Esophagus squamous epithelium (tissue), 5 donors: ENCODE measurements at regions not wholly inside any gene's neighbourhood (a gene's known extent, or its start where the extent isn't known, plus 50 kb on each side); places are given as distances from the start of the nearest gene placed in this dataset.

Experiments used
- DNase-seq: peaks from one replicate; lab custom pipeline; 2025; lab: John Stamatoyannopoulos, UW
- H3K27ac ChIP-seq, 4 donors: fragments of 200-600 bp; sonication (generic); one replicate each; pipeline ENCODE4 v1.5.1; 2016 to 2019; ENCODE audit warnings: mild to moderate bottlenecking in 1 of 4
- H3K27me3 ChIP-seq, 4 donors: fragments of 200-600 bp; sonication (generic); 1 replicate in 3 of 4; 2 replicates in 1 of 4; pipeline versions ENCODE4 v1.5.1 to v1.6.0; 2017 to 2021; ENCODE audit warnings: antibody characterized with exemption in 1 of 4
- H3K36me3 ChIP-seq, 3 donors: fragments of 200-600 bp; sonication (generic); one replicate each; pipeline ENCODE4 v1.5.1; 2016 to 2019
- H3K4me1 ChIP-seq, 3 donors: fragments of 200-600 bp; sonication (generic); one replicate each; pipeline ENCODE4 v1.5.1; 2017 to 2019
- H3K4me3 ChIP-seq, 4 donors: fragments of 200-600 bp; sonication (generic); 1 replicate in 3 of 4; 2 replicates in 1 of 4; pipeline ENCODE4 v1.5.1; 2016 to 2019; ENCODE audit warnings: mild to moderate bottlenecking in 2 of 4, moderate library complexity in 1 of 4
- H3K9me3 ChIP-seq, 3 donors: fragments of 200-600 bp; sonication (generic); one replicate each; pipeline ENCODE4 v1.5.1; 2016 to 2019
- POLR2A ChIP-seq, 4 donors: fragments of 450-650 bp; IDR thresholded peaks; one replicate each; pipeline ENCODE4 v1.6.1; 2017; ENCODE audit warnings: antibody characterized with exemption in 4 of 4, mild to moderate bottlenecking in 4 of 4, moderate library complexity in 3 of 4
- WGBS, 2 donors: methylation state at CpG; one replicate each; pipeline ENCODE4 v1.1.5; 2018; 5-methylcytosine and 5-hydroxymethylcytosine counted together
- intact Hi-C: fragments of 100-400 bp; cut with DNase I; formaldehyde crosslinking; loops from one replicate; pipeline ENCODE4 v1.15.0; 2022
- TF ChIP-seq, protein P1 (sequence below), 6 experiments: fragments of 450-650 bp in 4 of 6; fragments of 200-600 bp in 2 of 6; sonication (generic) in 2 of 6; IDR thresholded peaks; one replicate each; pipeline ENCODE4 v1.5.1; 2016 to 2019; ENCODE audit warnings: antibody characterized with exemption in 6 of 6, mild to moderate bottlenecking in 4 of 6, moderate library complexity in 4 of 6
- donor health status: DM: yes; HTN: yes; CAD: no.

- Histone ChIP-seq H3K36me3 (no peaks in the 10 kb centered on the region), H3K9me3 (no peaks in the 10 kb centered on the region), H3K27me3 (no peaks in the 10 kb centered on the region), H3K4me3 (no peak overlapping the region), H3K4me1 (peaks cover 0 to 16% (median 0%) of the 10 kb centered on the region in 3 donors), H3K27ac (no peak overlapping the region)
- no peak for DNase-seq
- 73 to 77% methylated on average over 4 of the region's 4 CpGs for WGBS, 2 donors
- intact Hi-C loops = no loop called here
- TF ChIP-seq POLR2A (IDR thresholded peaks at IDR 0.05) = no peak
Observed at GRCh38 chr11:130780437-130780836, 135.8 kb downstream of the SNX19 start.

- H3K27me3 ChIP-seq = no peaks in the 10 kb centered on the region
- H3K4me1 ChIP-seq = peaks cover 0 to 16% (median 0%) of the 10 kb centered on the region in 3 donors
- TF ChIP-seq, protein P1, sequence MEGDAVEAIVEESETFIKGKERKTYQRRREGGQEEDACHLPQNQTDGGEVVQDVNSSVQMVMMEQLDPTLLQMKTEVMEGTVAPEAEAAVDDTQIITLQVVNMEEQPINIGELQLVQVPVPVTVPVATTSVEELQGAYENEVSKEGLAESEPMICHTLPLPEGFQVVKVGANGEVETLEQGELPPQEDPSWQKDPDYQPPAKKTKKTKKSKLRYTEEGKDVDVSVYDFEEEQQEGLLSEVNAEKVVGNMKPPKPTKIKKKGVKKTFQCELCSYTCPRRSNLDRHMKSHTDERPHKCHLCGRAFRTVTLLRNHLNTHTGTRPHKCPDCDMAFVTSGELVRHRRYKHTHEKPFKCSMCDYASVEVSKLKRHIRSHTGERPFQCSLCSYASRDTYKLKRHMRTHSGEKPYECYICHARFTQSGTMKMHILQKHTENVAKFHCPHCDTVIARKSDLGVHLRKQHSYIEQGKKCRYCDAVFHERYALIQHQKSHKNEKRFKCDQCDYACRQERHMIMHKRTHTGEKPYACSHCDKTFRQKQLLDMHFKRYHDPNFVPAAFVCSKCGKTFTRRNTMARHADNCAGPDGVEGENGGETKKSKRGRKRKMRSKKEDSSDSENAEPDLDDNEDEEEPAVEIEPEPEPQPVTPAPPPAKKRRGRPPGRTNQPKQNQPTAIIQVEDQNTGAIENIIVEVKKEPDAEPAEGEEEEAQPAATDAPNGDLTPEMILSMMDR (IDR thresholded peaks at IDR 0.05) = no peak
- no peak for TF ChIP-seq POLR2A (IDR thresholded peaks at IDR 0.05)
- no peaks in the 10 kb centered on the region for H3K9me3 ChIP-seq
- intact Hi-C loops = no loop called here
- DNase-seq = no peak
- no peaks in the 10 kb centered on the region for H3K36me3 ChIP-seq
- WGBS, 2 donors = 35 to 44% methylated on average over 2 of the region's 2 CpGs
- peak overlapping the region in 3 of 4 donors; percentile 18 to 81 (median 64) for H3K27ac ChIP-seq
- no peak overlapping the region for H3K4me3 ChIP-seq
Observed at GRCh38 chr11:130781931-130782330, 134.3 kb downstream of the SNX19 start.

DNA sequence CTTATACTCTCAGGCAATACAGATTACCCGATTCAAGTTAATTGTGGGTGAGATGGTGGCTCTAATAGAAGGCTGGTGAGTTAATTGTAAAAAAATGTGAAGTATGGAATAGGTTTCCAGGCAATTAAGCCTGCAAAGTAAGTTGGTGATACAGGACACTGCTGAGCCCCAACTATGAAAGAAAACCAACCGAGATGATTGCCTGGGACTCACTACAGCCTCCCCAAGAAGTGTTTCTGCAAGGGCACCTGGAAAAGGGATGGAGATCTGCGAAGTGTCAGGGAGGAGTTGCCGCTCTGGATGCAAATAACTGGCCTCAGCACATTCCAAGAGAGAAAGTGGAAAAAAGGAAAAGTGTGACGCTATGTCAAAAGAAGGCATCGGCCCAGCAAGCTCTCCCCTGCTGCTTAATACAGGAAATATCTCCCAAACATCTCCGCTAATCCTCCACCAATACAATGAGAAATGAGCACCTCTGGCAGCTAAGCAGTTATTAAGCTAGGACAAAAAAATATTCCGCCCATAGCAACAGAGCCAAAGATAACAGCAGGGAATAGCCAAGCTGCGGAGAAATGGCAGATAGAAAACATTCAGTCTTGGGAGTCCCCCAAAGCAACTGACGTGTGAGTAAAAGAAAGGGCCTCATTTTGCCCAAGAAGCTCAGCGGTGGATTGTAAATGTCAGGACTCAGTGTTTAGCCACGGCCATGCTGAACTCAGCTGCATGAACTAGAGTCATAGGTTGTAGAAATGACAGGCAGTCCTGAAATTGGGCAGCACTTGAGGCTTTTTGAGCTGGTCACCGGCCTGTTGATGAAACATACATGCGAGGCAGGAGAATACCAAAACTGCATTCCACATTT is 133.7 kb downstream of the SNX19 start:
- H3K27me3 ChIP-seq = no peaks in the 10 kb centered on the region
- no peaks in the 10 kb centered on the region for H3K36me3 ChIP-seq
- peak overlapping the region in 3 of 4 donors; percentile 18 to 81 (median 64) for H3K27ac ChIP-seq
- peaks cover 0 to 16% (median 0%) of the 10 kb centered on the region in 3 donors for H3K4me1 ChIP-seq
- no peaks in the 10 kb centered on the region for H3K9me3 ChIP-seq
- WGBS, 2 donors = 55 to 64% methylated on average over 14 of the region's 14 CpGs
- DNase-seq = no peak
- intact Hi-C loops = no loop called here
- no peak overlapping the region for H3K4me3 ChIP-seq
- TF ChIP-seq, protein P1 (IDR thresholded peaks at IDR 0.05) = no peak
- no peak for TF ChIP-seq POLR2A (IDR thresholded peaks at IDR 0.05)

GRCh38 chr11:130783323-130783722 is 133.0 kb downstream of the SNX19 start:
- H3K27ac ChIP-seq = peak overlapping the region in 3 of 4 donors; percentile 18 to 81 (median 64)
- H3K4me3 ChIP-seq = no peak overlapping the region
- WGBS, 2 donors = 88 to 94% methylated on average over 2 of the region's 2 CpGs
- no peaks in the 10 kb centered on the region for H3K36me3 ChIP-seq
- DNase-seq = no peak
- TF ChIP-seq POLR2A (IDR thresholded peaks at IDR 0.05) = no peak
- TF ChIP-seq, protein P1 (IDR thresholded peaks at IDR 0.05) = no peak
- intact Hi-C loops = no loop called here
- H3K4me1 ChIP-seq = peaks cover 0 to 16% (median 0%) of the 10 kb centered on the region in 3 donors
- H3K27me3 ChIP-seq = no peaks in the 10 kb centered on the region
- no peaks in the 10 kb centered on the region for H3K9me3 ChIP-seq

- Histone ChIP-seq H3K4me3 (no peak overlapping the region), H3K27ac (no peak overlapping the region), H3K4me1 (peaks cover 0 to 16% (median 0%) of the 10 kb centered on the region in 3 donors), H3K27me3 (no peaks in the 10 kb centered on the region), H3K36me3 (no peaks in the 10 kb centered on the region), H3K9me3 (no peaks in the 10 kb centered on the region)
- 66 to 73% methylated on average over 4 of the region's 4 CpGs for WGBS, 2 donors
- intact Hi-C loops = no loop called here
- TF ChIP-seq, protein P1 (IDR thresholded peaks at IDR 0.05) = no peak
- TF ChIP-seq POLR2A (IDR thresholded peaks at IDR 0.05) = no peak
- no peak for DNase-seq
Observed at GRCh38 chr11:130785380-130786116, 130.7 kb downstream of the SNX19 start.
